K562 (cell line): ENCODE measurements at regions not wholly inside any gene's neighbourhood (a gene's known extent, or its start where the extent isn't known, plus 50 kb on each side); places are given as distances from the start of the nearest gene placed in this dataset.

ENCODE experiments used
- ATAC-seq: fragments of 200-7000 bp; cut with Tn5 transposase; 3 replicates; pipeline ENCODE4 v1.9.1; 2020; ENCODE audit warnings: moderate library complexity
- BruUV-seq: library from RNA; stranded (reverse); fragments of 400-500 nt; replicated peaks from 2 replicates; lab custom pipeline; 2021; lab: Mats Ljungman, UMichigan
- CTCF ChIA-PET: fragments of 300-600 bp; formaldehyde crosslinking; extraction: SDS; loops from one replicate; lab custom pipeline; 2021; ENCODE audit warnings: low intra/inter-chr PET ratio; lab: Yijun Ruan, JAX
- POLR2A ChIA-PET: fragments of 300-600, 350-650 bp; sonication (Branson Sonifier 250); formaldehyde crosslinking; extraction: SDS; loops from one replicate; lab custom pipeline; 2021; ENCODE audit warnings: antibody characterized with exemption, inconsistent platforms; lab: Yijun Ruan, JAX
- DNase-seq, 4 experiments: peaks; one replicate each; pipeline versions ENCODE4 v3.0.0 to v3.0.0-alpha.2; 2011 to 2018; ENCODE audit warnings: low spot score in 3 of 4, mixed read lengths in 3 of 4; ENCODE audit errors: extremely low read depth in 1 of 4
- FAIRE-seq: peaks from 2 replicates; lab custom pipeline; 2011; peaks lifted over from hg19 to GRCh38; lab: Jason Lieb, UNC
- H2AFZ ChIP-seq: 2 replicates; pipeline ENCODE4 v1.6.0; 2011; ENCODE audit warnings: low read depth, low read length, control low read depth, inconsistent platforms
- H3K27ac ChIP-seq: fragments of 200-600 bp; 3 replicates; pipeline ENCODE4 v1.8.0; 2011; ENCODE audit warnings: low read depth, mild to moderate bottlenecking, control low read depth, inconsistent platforms, low read length, moderate library complexity, mixed read lengths; ENCODE audit errors: extremely low read depth
- H3K27me3 ChIP-seq, 2 experiments: fragments of 300-600 bp in 1 of 2; 2 replicates in 1 of 2; 3 replicates in 1 of 2; pipeline versions ENCODE4 v1.6.0 to v1.8.0; 2011; ENCODE audit warnings: inconsistent platforms in 2 of 2, low read length in 2 of 2, mild to moderate bottlenecking in 1 of 2, mixed read lengths in 1 of 2, moderate library complexity in 1 of 2; ENCODE audit not compliant: control insufficient read depth in 2 of 2, insufficient read depth in 2 of 2
- H3K36me3 ChIP-seq: fragments of 300-600 bp; 3 replicates; pipeline ENCODE4 v1.8.0; 2011; ENCODE audit warnings: mild to moderate bottlenecking, low read length, inconsistent platforms; ENCODE audit not compliant: control insufficient read depth, insufficient read depth
- H3K4me1 ChIP-seq, 2 experiments: fragments of 200-600 bp in 1 of 2; replicated peaks in 1 of 2; 2 replicates in 1 of 2; 3 replicates in 1 of 2; pipeline versions ENCODE4 v1.5.1 to v1.8.0; 2011; ENCODE audit warnings: inconsistent platforms in 2 of 2, low read length in 2 of 2, mild to moderate bottlenecking in 1 of 2, mixed read lengths in 1 of 2, moderate library complexity in 1 of 2; ENCODE audit not compliant: control insufficient read depth in 2 of 2, insufficient read depth in 2 of 2
- H3K4me2 ChIP-seq: 2 replicates; pipeline ENCODE4 v1.6.1; 2011; ENCODE audit warnings: low read length, control low read depth, inconsistent platforms, mixed read lengths; ENCODE audit not compliant: insufficient read depth
- H3K4me3 ChIP-seq: fragments of 200-600 bp; sonication (generic), shearing (Covaris generic); 2 replicates; pipeline ENCODE4 v1.5.1; 2016; ENCODE audit warnings: control low read depth, inconsistent platforms
- H3K79me2 ChIP-seq: fragments of 200-600 bp; 3 replicates; pipeline ENCODE4 v1.8.0; 2011; ENCODE audit warnings: low read length, inconsistent platforms; ENCODE audit not compliant: control insufficient read depth, insufficient read depth
- H3K9ac ChIP-seq, 2 experiments: 2 replicates each; pipeline versions ENCODE4 v1.6.0 to v1.6.1; 2011; ENCODE audit warnings: low read depth in 2 of 2, low read length in 2 of 2, control low read depth in 1 of 2, inconsistent platforms in 1 of 2, mild to moderate bottlenecking in 1 of 2, mixed read lengths in 1 of 2; ENCODE audit not compliant: insufficient read depth in 1 of 2
- H3K9me1 ChIP-seq: one replicate; pipeline ENCODE4 v1.6.0; 2011; ENCODE audit warnings: inconsistent platforms, mild to moderate bottlenecking, low read length, moderate library complexity; ENCODE audit not compliant: control insufficient read depth, insufficient read depth
- H3K9me3 ChIP-seq: replicated peaks from 2 replicates; pipeline ENCODE4 v1.5.1; 2011; ENCODE audit warnings: low read depth, low read length, inconsistent platforms; ENCODE audit not compliant: control insufficient read depth, insufficient read depth
- H4K20me1 ChIP-seq: replicated peaks from 2 replicates; pipeline ENCODE4 v1.6.1; 2011; ENCODE audit warnings: low read length, inconsistent platforms, mixed read lengths; ENCODE audit not compliant: control insufficient read depth, insufficient read depth
- CC2D1A ChIP-seq: fragments of 450-650 bp; IDR thresholded peaks from 2 replicates; pipeline ENCODE4 v1.6.1; 2017; ENCODE audit warnings: mild to moderate bottlenecking
- FIP1L1 ChIP-seq: fragments of 200-400 bp; formaldehyde crosslinking; IDR thresholded peaks from 2 replicates; pipeline ENCODE4 v1.6.1; 2018; ENCODE audit warnings: mild to moderate bottlenecking, low read depth, low read length; ENCODE audit not compliant: poor library complexity, severe bottlenecking
- FUS ChIP-seq: fragments of 200-400 bp; formaldehyde crosslinking; optimal IDR thresholded peaks from 2 replicates; pipeline ENCODE3; 2017; ENCODE audit warnings: low read depth, low read length
- GABPB1 ChIP-seq: sonication (generic); formaldehyde crosslinking; IDR thresholded peaks from 2 replicates; pipeline ENCODE4 v1.8.0; 2022; ENCODE audit warnings: mild to moderate bottlenecking, missing genetic modification reagents
- KDM1A ChIP-seq, 2 experiments: fragments of 450-650 bp; IDR thresholded peaks; 2 replicates each; pipeline ENCODE4 v1.6.1; 2016; ENCODE audit warnings: mild to moderate bottlenecking in 2 of 2
- KDM4B ChIP-seq, 2 experiments: fragments of 450-650 bp in 1 of 2; sonication (generic) in 1 of 2; IDR thresholded peaks; 2 replicates each; pipeline ENCODE4 v1.6.1; 2016 to 2017; ENCODE audit warnings: borderline replicate concordance in 2 of 2, antibody characterized with exemption in 1 of 2, low read depth in 1 of 2, mild to moderate bottlenecking in 1 of 2
- PCBP1 ChIP-seq: fragments of 200-400 bp; formaldehyde crosslinking; IDR thresholded peaks from 2 replicates; pipeline ENCODE4 v1.6.1; 2018; ENCODE audit warnings: mild to moderate bottlenecking, low read depth, low read length; ENCODE audit not compliant: poor library complexity, severe bottlenecking
- PURB ChIP-seq: sonication (generic); formaldehyde crosslinking; IDR thresholded peaks from 2 replicates; pipeline ENCODE4 v1.9.0; 2021; ENCODE audit warnings: low read depth, mild to moderate bottlenecking, missing genetic modification reagents
- SAP30 ChIP-seq: fragments of 200-600 bp; sonication (generic); IDR thresholded peaks from 2 replicates; pipeline ENCODE4 v1.6.1; 2012; ENCODE audit warnings: borderline replicate concordance, low read depth, mild to moderate bottlenecking, moderate library complexity, low read length, control low read depth, inconsistent platforms; ENCODE audit not compliant: insufficient read depth, poor library complexity, severe bottlenecking
- ZFP1 ChIP-seq: fragments of 450-650 bp; formaldehyde crosslinking; IDR thresholded peaks from 2 replicates; pipeline ENCODE4 v1.4.0; 2020; ENCODE audit warnings: mild to moderate bottlenecking, mixed read lengths
- ZKSCAN8 ChIP-seq: fragments of 200-800 bp; sonication (Bioruptor generic); IDR thresholded peaks from 2 replicates; pipeline ENCODE4 v1.6.1; 2016; ENCODE audit warnings: missing genetic modification characterization, missing compliant biosample characterization
- ZNF41 ChIP-seq: fragments of 250-450 bp; sonication (Bioruptor Pico); conservative IDR thresholded peaks from 2 replicates; pipeline ENCODE4 v1.4.0; 2020; ENCODE audit warnings: mild to moderate bottlenecking
- ZNF583 ChIP-seq: fragments of 250-450 bp; sonication (Bioruptor Pico); IDR thresholded peaks from 2 replicates; pipeline ENCODE4 v1.4.0; 2020
- ZNF764 ChIP-seq: fragments of 250-450 bp; sonication (Bioruptor Pico); IDR thresholded peaks from 2 replicates; pipeline ENCODE4 v1.4.0; 2020; ENCODE audit warnings: low read depth, mild to moderate bottlenecking, moderate library complexity
- WGBS: fragments of 100-300 bp; shearing (Covaris generic); methylation state at CpG from one replicate; pipeline ENCODE4 v1.1.6; 2016; ENCODE audit warnings: low coverage, mixed read lengths; ENCODE audit not compliant: insufficient coverage; ENCODE audit errors: missing lambda C conversion rate; 5-methylcytosine and 5-hydroxymethylcytosine counted together
- in situ Hi-C: fragments of 300-500 bp; cut with MboI; formaldehyde crosslinking; loops from 4 replicates; pipeline ENCODE4 v1.15.0; 2018; ENCODE audit warnings: inconsistent platforms, mixed read lengths
- intact Hi-C: fragments of 100-400 bp; cut with micrococcal nuclease; formaldehyde crosslinking; loops from 2 replicates; pipeline ENCODE4 v1.14.2; 2022
- TF ChIP-seq, protein P1 (sequence below): fragments of 200-800 bp; sonication (Bioruptor generic); IDR thresholded peaks from 2 replicates; pipeline ENCODE4 v1.6.1; 2016; ENCODE audit warnings: missing genetic modification characterization, missing compliant biosample characterization
- TF ChIP-seq, protein P2 (sequence below): sonication (generic); formaldehyde crosslinking; IDR thresholded peaks from 2 replicates; pipeline ENCODE4 v1.8.0; 2022; ENCODE audit warnings: missing genetic modification reagents, mild to moderate bottlenecking, borderline replicate concordance

DNA sequence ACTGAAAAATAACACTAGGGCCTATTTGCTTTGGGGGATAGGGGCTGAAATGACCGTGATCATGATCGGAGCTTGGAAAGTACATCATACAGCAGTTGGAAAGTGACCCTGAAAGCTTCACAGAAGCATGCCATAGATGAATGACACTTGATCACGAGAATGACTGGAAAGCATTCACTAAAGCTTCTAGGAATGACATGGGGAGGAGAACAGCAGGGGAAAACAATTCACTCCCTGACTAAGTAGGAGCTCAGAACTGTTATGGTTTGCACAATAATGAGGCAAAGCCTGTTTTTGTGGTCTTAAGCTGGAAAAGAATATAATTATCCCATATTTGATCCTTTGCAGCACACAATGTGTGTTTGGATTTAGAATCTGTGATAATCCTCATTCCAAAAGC lies 237.5 kb downstream of the NOL4 start (continued):
- TF ChIP-seq, protein P1, sequence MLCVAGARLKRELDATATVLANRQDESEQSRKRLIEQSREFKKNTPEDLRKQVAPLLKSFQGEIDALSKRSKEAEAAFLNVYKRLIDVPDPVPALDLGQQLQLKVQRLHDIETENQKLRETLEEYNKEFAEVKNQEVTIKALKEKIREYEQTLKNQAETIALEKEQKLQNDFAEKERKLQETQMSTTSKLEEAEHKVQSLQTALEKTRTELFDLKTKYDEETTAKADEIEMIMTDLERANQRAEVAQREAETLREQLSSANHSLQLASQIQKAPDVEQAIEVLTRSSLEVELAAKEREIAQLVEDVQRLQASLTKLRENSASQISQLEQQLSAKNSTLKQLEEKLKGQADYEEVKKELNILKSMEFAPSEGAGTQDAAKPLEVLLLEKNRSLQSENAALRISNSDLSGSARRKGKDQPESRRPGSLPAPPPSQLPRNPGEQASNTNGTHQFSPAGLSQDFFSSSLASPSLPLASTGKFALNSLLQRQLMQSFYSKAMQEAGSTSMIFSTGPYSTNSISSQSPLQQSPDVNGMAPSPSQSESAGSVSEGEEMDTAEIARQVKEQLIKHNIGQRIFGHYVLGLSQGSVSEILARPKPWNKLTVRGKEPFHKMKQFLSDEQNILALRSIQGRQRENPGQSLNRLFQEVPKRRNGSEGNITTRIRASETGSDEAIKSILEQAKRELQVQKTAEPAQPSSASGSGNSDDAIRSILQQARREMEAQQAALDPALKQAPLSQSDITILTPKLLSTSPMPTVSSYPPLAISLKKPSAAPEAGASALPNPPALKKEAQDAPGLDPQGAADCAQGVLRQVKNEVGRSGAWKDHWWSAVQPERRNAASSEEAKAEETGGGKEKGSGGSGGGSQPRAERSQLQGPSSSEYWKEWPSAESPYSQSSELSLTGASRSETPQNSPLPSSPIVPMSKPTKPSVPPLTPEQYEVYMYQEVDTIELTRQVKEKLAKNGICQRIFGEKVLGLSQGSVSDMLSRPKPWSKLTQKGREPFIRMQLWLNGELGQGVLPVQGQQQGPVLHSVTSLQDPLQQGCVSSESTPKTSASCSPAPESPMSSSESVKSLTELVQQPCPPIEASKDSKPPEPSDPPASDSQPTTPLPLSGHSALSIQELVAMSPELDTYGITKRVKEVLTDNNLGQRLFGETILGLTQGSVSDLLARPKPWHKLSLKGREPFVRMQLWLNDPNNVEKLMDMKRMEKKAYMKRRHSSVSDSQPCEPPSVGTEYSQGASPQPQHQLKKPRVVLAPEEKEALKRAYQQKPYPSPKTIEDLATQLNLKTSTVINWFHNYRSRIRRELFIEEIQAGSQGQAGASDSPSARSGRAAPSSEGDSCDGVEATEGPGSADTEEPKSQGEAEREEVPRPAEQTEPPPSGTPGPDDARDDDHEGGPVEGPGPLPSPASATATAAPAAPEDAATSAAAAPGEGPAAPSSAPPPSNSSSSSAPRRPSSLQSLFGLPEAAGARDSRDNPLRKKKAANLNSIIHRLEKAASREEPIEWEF: no peak
- TF ChIP-seq PURB: no peak
- TF ChIP-seq ZNF583 (CRISPR knock-in tag): no peak
- TF ChIP-seq PCBP1: no peak
- TF ChIP-seq ZNF41 (CRISPR knock-in tag): no peak
- TF ChIP-seq, all 486 proteins: peak for 0

DNA sequence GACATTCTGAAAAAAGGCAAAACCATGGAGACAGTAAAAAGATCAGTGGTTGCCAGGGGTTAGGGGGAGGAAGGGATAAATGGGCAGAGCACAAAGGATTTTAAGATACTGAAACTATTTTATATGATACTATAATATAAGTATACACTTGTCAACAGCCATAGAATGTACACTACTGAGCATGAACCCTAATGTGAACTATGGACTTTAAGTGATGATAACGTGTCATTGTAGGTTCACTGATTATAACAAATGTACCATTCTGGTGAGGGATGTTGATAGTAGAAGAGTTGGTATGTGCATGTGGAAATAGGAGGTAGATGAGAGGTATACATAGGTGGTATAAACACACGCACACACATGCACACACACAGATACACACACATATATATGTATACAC lies 241.6 kb downstream of the NOL4 start:
- no peaks in the 10 kb centered on the region for H3K27me3 ChIP-seq
- H3K9me1 ChIP-seq: no peaks in the 10 kb centered on the region
- TF ChIP-seq FUS: no peak
- TF ChIP-seq, protein P2, sequence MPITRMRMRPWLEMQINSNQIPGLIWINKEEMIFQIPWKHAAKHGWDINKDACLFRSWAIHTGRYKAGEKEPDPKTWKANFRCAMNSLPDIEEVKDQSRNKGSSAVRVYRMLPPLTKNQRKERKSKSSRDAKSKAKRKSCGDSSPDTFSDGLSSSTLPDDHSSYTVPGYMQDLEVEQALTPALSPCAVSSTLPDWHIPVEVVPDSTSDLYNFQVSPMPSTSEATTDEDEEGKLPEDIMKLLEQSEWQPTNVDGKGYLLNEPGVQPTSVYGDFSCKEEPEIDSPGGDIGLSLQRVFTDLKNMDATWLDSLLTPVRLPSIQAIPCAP (CRISPR knock-in tag): no peak
- no peak for TF ChIP-seq FIP1L1
- no peak for TF ChIP-seq KDM4B (IDR thresholded peaks at IDR 0.05; ENCODE audit: borderline replicate concordance in 2 of 2, low read depth in 1 of 2)
- TF ChIP-seq ZNF764 (CRISPR knock-in tag): no peak
- TF ChIP-seq SAP30: no peak
- TF ChIP-seq ZKSCAN8 (CRISPR knock-in tag): no peak
- no peak for TF ChIP-seq ZFP1 (CRISPR knock-in tag)
- no peak for TF ChIP-seq CC2D1A
- TF ChIP-seq GABPB1 (CRISPR knock-in tag): no peak
- no peak for TF ChIP-seq KDM1A (IDR thresholded peaks at IDR 0.05)
- ATAC-seq: no peak
- no peak overlapping the region for H3K27ac ChIP-seq
- no peak overlapping the region for H3K4me3 ChIP-seq
- H3K9ac ChIP-seq: no peak overlapping the region
- no peak overlapping the region for H3K4me2 ChIP-seq
- in situ Hi-C loops (no loop called here), intact Hi-C loops (no loop called here)
- FAIRE-seq: no peak
- H4K20me1 ChIP-seq: no peaks in the 10 kb centered on the region
- no TSS peak for BruUV-seq
- no peaks in the 10 kb centered on the region for H3K79me2 ChIP-seq
- ChIA-PET POLR2A (no interaction called here), CTCF (no interaction called here)
- H2AFZ ChIP-seq: no peak overlapping the region
- no peaks in the 10 kb centered on the region; the same call in 1 of the 2 replicates for H3K9me3 ChIP-seq
- 4% methylated on average over 2 of the region's 2 CpGs for WGBS
- no peaks in the 10 kb centered on the region for H3K4me1 ChIP-seq
- no peak for DNase-seq
- no peaks in the 10 kb centered on the region for H3K36me3 ChIP-seq
